Retinal pigment epithelial cell (primary cell): ENCODE measurements at regions not wholly inside any gene's neighbourhood (a gene's known extent, or its start where the extent isn't known, plus 50 kb on each side); places are given as distances from the start of the nearest gene placed in this dataset.

Experiments
- DNase-seq: peaks from one replicate; pipeline ENCODE4 v3.0.0-alpha.2; 2010; ENCODE audit warnings: low read depth
- H3K4me3 ChIP-seq: 2 replicates; pipeline ENCODE4 v1.5.1; 2011; ENCODE audit warnings: mild to moderate bottlenecking, low read length, control low read depth, moderate library complexity
- TF ChIP-seq, protein P1 (sequence below): conservative IDR thresholded peaks from 2 replicates; pipeline ENCODE4 v1.5.1; 2011; ENCODE audit warnings: low read depth, low read length, control low read depth, inconsistent platforms

DNA sequence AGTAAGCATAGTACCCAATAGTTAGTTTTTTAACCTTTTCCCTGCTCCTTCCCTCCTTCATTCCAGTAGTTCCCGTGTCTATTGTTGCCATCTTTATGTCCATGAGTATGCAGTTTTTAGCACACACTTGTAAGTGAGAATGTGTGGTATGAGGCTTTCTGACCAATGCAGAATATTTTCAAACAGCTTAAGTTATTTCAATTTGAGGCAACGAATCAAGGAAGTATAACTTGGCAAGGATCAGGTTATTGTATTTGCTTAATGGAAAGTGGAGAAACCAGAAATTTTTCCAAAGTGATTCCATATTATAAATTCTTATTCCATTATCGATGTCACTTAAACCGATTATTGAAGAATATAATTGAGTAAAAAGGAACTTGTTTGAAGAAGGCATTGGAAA lies 954.8 kb downstream of the GBE1 start:
- no peak overlapping the region for H3K4me3 ChIP-seq
- TF ChIP-seq, protein P1, sequence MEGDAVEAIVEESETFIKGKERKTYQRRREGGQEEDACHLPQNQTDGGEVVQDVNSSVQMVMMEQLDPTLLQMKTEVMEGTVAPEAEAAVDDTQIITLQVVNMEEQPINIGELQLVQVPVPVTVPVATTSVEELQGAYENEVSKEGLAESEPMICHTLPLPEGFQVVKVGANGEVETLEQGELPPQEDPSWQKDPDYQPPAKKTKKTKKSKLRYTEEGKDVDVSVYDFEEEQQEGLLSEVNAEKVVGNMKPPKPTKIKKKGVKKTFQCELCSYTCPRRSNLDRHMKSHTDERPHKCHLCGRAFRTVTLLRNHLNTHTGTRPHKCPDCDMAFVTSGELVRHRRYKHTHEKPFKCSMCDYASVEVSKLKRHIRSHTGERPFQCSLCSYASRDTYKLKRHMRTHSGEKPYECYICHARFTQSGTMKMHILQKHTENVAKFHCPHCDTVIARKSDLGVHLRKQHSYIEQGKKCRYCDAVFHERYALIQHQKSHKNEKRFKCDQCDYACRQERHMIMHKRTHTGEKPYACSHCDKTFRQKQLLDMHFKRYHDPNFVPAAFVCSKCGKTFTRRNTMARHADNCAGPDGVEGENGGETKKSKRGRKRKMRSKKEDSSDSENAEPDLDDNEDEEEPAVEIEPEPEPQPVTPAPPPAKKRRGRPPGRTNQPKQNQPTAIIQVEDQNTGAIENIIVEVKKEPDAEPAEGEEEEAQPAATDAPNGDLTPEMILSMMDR: no peak
- DNase-seq: no peak

DNA sequence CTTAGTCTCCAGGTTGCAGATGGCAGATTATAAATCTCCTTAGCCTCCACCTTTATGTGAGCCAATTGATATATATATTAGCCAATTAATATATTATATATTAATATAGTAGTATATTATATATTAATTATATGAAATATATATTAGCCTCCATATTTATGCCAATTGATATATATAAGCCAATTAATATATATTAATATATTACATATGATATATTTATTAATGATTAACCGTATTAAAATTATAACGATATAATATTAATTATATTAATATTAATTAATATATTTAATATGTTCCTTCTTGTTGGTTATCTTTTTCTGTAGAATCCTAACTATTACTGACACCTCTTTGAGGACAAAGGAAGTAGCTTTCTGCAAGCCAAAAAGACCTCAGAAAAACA lies 972.5 kb downstream of the GBE1 start:
- DNase-seq: no peak
- TF ChIP-seq, protein P1: no peak

DNA sequence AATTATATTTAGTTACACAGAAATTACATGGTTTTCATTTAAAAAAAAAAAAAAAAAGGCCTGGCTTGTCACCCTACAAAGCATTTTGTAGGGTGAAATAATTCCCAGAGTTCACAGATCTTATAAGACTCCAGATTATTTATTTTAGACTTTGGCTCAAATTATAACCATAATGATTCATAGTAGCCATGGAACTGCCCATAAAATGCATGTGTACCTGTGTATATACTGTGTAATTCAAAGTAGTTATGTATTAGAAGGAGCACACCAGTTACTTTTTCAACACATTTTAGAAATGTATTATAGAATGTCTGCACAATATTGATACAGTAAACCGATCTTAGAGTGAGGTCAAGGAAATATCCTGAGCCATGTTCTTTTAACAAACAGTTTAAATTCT lies 975.6 kb downstream of the GBE1 start:
- no peak for DNase-seq
- H3K4me3 ChIP-seq: no peak overlapping the region
- TF ChIP-seq, protein P1: no peak

More for the DNA sequence above, 972.5 kb downstream of the GBE1 start:
- no peak overlapping the region for H3K4me3 ChIP-seq

DNA sequence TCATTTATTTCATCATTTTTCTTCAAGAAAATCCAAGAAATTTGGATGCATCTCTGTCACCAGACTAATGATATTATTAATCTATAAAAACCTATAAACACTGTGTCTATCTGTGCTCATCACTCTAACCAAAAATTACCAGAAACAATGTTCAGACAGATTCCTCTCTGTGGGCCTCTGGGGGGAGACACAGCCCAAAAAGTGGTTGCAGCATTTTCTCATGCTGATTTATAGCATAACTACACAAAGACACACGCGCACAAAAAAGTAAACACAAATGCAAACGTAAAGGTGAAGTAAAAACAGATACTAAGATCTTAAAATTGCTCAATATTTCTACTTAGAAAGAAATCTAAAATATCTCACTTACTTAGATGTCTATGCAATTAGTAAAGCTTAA lies 976.0 kb downstream of the GBE1 start:
- TF ChIP-seq, protein P1: peak; percentile 24
- DNase-seq: no peak
- no peak overlapping the region for H3K4me3 ChIP-seq

DNA sequence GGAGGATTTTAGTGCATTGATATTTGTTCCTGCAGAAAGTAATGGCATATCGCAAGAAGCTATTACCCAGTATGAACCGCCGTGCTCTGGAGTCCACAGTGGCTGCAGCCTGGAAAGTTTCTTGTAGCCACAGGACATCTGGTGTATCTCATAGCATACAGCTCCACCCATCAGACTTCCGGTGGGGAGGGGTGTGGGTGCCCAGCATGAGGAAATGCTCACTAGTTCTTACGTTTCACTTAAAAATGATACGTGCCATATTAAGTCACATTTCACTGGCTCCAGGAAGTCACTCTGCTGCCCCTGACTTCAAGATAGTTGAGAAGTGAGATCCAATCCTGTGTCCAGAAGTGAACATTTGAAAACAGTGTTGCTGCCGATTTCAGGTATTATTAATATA lies 990.4 kb downstream of the GBE1 start:
- DNase-seq: no peak
- TF ChIP-seq, protein P1: no peak

DNA sequence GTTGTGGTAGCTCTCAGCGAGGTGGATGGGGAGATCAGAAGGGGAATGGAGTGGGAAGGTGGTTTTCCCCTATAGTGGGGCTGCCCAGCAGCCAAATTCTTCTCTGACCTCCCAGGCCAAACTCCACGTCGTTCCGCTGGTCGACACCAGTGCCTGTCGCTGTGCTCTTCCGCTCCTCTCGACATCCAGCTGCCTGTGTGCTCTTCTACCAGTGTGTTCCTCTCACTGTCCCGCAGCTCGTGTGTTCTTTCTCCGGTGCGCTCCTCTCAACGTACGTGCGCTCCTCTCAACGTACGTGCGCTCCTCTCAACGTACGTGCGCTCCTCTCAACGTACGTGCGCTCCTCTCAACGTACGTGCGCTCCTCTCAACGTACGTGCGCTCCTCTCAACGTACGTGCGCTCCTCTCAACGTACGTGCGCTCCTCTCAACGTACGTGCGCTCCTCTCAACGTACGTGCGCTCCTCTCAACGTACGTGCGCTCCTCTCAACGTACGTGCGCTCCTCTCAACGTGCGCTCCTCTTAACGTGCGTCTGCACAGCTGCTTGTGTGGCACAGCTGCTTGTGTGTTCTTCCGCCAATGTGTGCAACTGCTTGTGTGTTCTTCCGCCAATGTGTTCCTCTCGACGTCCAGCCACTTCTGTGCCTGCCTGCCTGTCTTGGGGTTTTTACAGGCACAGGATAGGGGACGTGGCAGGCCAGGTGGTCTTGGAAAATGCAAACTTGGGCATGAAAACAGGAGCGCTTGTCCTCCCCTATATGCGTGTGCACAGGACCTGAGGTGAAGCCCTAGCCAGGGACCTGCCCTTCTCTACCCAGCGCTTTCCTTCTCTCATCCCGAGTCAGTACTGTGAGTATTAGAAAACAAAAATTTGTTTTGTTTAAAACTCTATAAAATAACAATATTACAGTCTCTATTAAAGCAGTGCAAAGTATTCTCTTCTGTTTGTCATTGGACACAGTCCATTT lies 991.1 kb downstream of the GBE1 start:
- no peak for DNase-seq
- TF ChIP-seq, protein P1: no peak
- H3K4me3 ChIP-seq: peak overlapping the region; percentile 12

More for the DNA sequence above, 990.4 kb downstream of the GBE1 start:
- no peak overlapping the region for H3K4me3 ChIP-seq

DNA sequence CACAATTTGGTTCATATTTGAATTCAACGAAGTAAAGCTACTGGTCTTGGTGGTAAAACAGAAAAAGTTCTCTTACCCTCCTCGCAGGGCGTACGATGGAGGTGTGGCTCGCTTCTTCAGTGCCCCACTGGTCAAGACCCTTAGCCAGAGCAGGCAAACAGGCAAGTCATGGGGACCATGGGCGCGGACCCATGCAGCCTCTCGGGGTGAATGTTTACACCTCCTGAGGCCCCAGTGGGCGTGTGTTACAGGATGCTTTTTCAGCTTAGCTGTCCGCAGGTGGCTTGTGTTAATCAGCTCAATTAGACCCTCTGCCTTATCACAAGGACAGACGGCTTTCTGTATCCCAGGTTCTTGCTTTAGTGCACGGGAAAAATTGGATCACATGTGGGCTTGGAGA lies 991.8 kb downstream of the GBE1 start:
- no peak for DNase-seq
- peak overlapping the region; percentile 12 for H3K4me3 ChIP-seq
- TF ChIP-seq, protein P1: no peak
